Trophoblast cell (in vitro differentiated cells and primary cell): ENCODE measurements at regions not wholly inside any gene's neighbourhood (a gene's known extent, or its start where the extent isn't known, plus 50 kb on each side); places are given as distances from the start of the nearest gene placed in this dataset.

Source experiments
- DNase-seq, 2 donors: peaks; one replicate each; pipeline ENCODE4 v3.0.0-alpha.2; 2016
- H2AFZ ChIP-seq: 2 replicates; pipeline ENCODE4 v1.6.1; 2013; ENCODE audit warnings: low read length, moderate library complexity, mild to moderate bottlenecking; ENCODE audit not compliant: insufficient read depth, poor library complexity
- H2AK5ac ChIP-seq: 2 replicates; pipeline ENCODE4 v1.6.1; 2013; ENCODE audit warnings: mild to moderate bottlenecking, low read length
- H2BK120ac ChIP-seq: 2 replicates; pipeline ENCODE4 v1.6.1; 2013; ENCODE audit warnings: low read length, mild to moderate bottlenecking, moderate library complexity; ENCODE audit not compliant: insufficient read depth, poor library complexity
- H2BK12ac ChIP-seq: 2 replicates; pipeline ENCODE4 v1.6.1; 2013; ENCODE audit warnings: mild to moderate bottlenecking, low read length, moderate library complexity
- H2BK5ac ChIP-seq: 2 replicates; pipeline ENCODE4 v1.6.1; 2013; ENCODE audit warnings: low read length, low read depth, moderate library complexity, mild to moderate bottlenecking; ENCODE audit not compliant: poor library complexity
- H3K14ac ChIP-seq: 2 replicates; pipeline ENCODE4 v1.6.1; 2013; ENCODE audit warnings: mild to moderate bottlenecking, low read length
- H3K18ac ChIP-seq: 2 replicates; pipeline ENCODE4 v1.6.1; 2013; ENCODE audit warnings: mild to moderate bottlenecking, low read length
- H3K23ac ChIP-seq: 2 replicates; pipeline ENCODE4 v1.6.1; 2013; ENCODE audit warnings: low read length
- H3K27ac ChIP-seq: 2 replicates; pipeline ENCODE4 v1.5.1; 2013; ENCODE audit warnings: low read depth, mild to moderate bottlenecking, inconsistent platforms, low read length, moderate library complexity
- H3K27me3 ChIP-seq: 2 replicates; pipeline ENCODE4 v1.6.1; 2013; ENCODE audit warnings: inconsistent platforms, mild to moderate bottlenecking, low read length, moderate library complexity; ENCODE audit not compliant: insufficient read depth
- H3K36me3 ChIP-seq, 2 experiments: 1 replicate in 1 of 2; 2 replicates in 1 of 2; pipeline ENCODE4 v1.6.1; 2013; ENCODE audit warnings: low read length in 2 of 2, mild to moderate bottlenecking in 2 of 2, moderate library complexity in 1 of 2; ENCODE audit not compliant: insufficient read depth in 2 of 2, control insufficient read depth in 1 of 2
- H3K4ac ChIP-seq: 2 replicates; pipeline ENCODE4 v1.6.1; 2013; ENCODE audit warnings: low read depth, mild to moderate bottlenecking, low read length, moderate library complexity
- H3K4me1 ChIP-seq, 2 experiments: 1 replicate in 1 of 2; 2 replicates in 1 of 2; pipeline ENCODE4 v1.6.1; 2013; ENCODE audit warnings: low read length in 2 of 2, mild to moderate bottlenecking in 2 of 2, moderate library complexity in 1 of 2; ENCODE audit not compliant: insufficient read depth in 2 of 2, control insufficient read depth in 1 of 2
- H3K4me2 ChIP-seq: 2 replicates; pipeline ENCODE4 v1.6.1; 2013; ENCODE audit warnings: inconsistent platforms, mild to moderate bottlenecking, low read length, moderate library complexity
- H3K4me3 ChIP-seq: 2 replicates; pipeline ENCODE4 v1.5.1; 2013; ENCODE audit warnings: mild to moderate bottlenecking, low read depth, low read length, inconsistent platforms
- H3K79me1 ChIP-seq: one replicate; pipeline ENCODE4 v1.6.1; 2013; ENCODE audit warnings: low read length
- H3K79me2 ChIP-seq: 2 replicates; pipeline ENCODE4 v1.6.1; 2013; ENCODE audit warnings: low read length, mild to moderate bottlenecking; ENCODE audit not compliant: control insufficient read depth, insufficient read depth, poor library complexity
- H3K9ac ChIP-seq: 2 replicates; pipeline ENCODE4 v1.6.1; 2013; ENCODE audit warnings: mild to moderate bottlenecking, low read length
- H3K9me3 ChIP-seq: 2 replicates; pipeline ENCODE4 v1.6.1; 2013; ENCODE audit warnings: low read depth, mild to moderate bottlenecking, control low read depth, inconsistent platforms, low read length; ENCODE audit not compliant: insufficient read depth
- H4K12ac ChIP-seq: 2 replicates; pipeline ENCODE4 v1.6.1; 2013; ENCODE audit warnings: low read depth, mild to moderate bottlenecking, low read length, moderate library complexity
- H4K8ac ChIP-seq: 2 replicates; pipeline ENCODE4 v1.6.1; 2013; ENCODE audit warnings: low read depth, mild to moderate bottlenecking, low read length, moderate library complexity
- H4K91ac ChIP-seq: one replicate; pipeline ENCODE4 v1.6.1; 2013; ENCODE audit warnings: low read depth, mild to moderate bottlenecking, low read length, moderate library complexity
- WGBS: extraction: QIAGEN DNeasy Blood & Tissue Kit; methylation state at CpG from one replicate; pipeline ENCODE4 v1.1.7; 2013; ENCODE audit warnings: missing lambda C conversion rate; ENCODE audit not compliant: insufficient read length, insufficient coverage; ENCODE audit errors: extremely low coverage; 5-methylcytosine and 5-hydroxymethylcytosine counted together

- H3K23ac ChIP-seq, result no peak overlapping the region
- H2BK5ac ChIP-seq, result no peak overlapping the region
- no peak overlapping the region for H4K8ac ChIP-seq
- H3K27ac ChIP-seq, result no peak overlapping the region
- no peak overlapping the region for H4K12ac ChIP-seq
- H2BK12ac ChIP-seq, result peak overlapping the region; percentile 21
- no peaks in the 10 kb centered on the region for H3K9me3 ChIP-seq
- peaks cover 15% of the 10 kb centered on the region for H3K79me1 ChIP-seq
- no peak overlapping the region for H3K4me3 ChIP-seq
- H3K36me3 ChIP-seq, result no peaks in the 10 kb centered on the region
- H2BK120ac ChIP-seq, result no peak overlapping the region
- no peak overlapping the region for H3K18ac ChIP-seq
- H3K79me2 ChIP-seq, result no peaks in the 10 kb centered on the region
- no peak overlapping the region for H3K14ac ChIP-seq
- no peak overlapping the region for H2AK5ac ChIP-seq
- H3K27me3 ChIP-seq, result no peaks in the 10 kb centered on the region
- H3K9ac ChIP-seq, result no peak overlapping the region
- WGBS, result no CpG with 5 or more reads among the region's 3 CpGs
- peaks cover 4 to 15% of the 10 kb centered on the region in 2 experiments for H3K4me1 ChIP-seq
- H3K4me2 ChIP-seq, result no peak overlapping the region
- no peak overlapping the region for H4K91ac ChIP-seq
- no peak for DNase-seq
- no peak overlapping the region for H3K4ac ChIP-seq
- H2AFZ ChIP-seq, result no peak overlapping the region
Observed at GRCh38 chr4:156642161-156642560, 329.4 kb downstream of the PDGFC start.

DNA sequence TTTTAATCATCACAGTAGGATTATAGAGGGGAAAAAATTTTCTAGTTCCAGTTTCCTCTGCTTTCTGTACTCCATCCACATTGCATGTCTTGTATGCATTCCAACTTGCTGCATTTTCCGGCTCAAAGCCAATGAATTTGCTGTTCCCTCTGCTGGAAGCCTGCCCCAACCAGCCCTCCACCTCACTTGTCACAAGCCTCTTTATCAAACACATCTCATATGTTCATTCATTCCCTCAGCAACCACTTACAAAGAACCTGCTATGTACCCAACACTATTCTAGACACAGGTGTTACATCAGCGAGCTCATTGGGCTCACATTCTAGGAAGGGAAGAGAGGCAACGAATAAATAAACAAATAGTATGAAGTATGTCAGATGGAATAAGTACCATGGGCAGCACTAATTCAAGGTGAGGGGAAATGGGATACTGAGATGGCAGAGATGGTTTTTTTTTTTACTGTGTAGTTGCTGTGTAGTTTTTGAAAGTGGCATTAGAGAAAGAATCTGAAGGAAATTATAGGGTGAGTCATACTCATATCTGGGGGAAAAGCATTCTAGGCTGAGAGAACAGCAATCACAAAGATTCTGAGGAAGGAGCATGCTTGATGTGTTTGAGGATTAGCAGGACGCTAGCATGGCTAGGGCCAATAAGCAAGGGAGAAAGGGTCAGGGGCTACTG, 332.5 kb downstream of the PDGFC start:
- Histone ChIP-seq H3K4me2 (no peak overlapping the region), H4K12ac (no peak overlapping the region), H3K9ac (no peak overlapping the region), H3K14ac (no peak overlapping the region), H2BK12ac (no peak overlapping the region), H3K79me1 (peaks cover 16% of the 10 kb centered on the region), H4K91ac (peak overlapping the region; percentile 26), H3K4me3 (no peak overlapping the region), H3K27ac (peak overlapping the region; percentile 62), H3K79me2 (no peaks in the 10 kb centered on the region), H3K18ac (no peak overlapping the region), H3K4ac (no peak overlapping the region), H4K8ac (no peak overlapping the region), H3K27me3 (no peaks in the 10 kb centered on the region), H2AFZ (no peak overlapping the region), H3K36me3 (no peaks in the 10 kb centered on the region), H2BK120ac (no peak overlapping the region), H3K23ac (no peak overlapping the region), H3K4me1 (peaks cover 4 to 15% of the 10 kb centered on the region in 2 experiments), H3K9me3 (no peaks in the 10 kb centered on the region), H2AK5ac (no peak overlapping the region), H2BK5ac (no peak overlapping the region)
- WGBS, result no CpG with 5 or more reads among the region's 4 CpGs
- DNase-seq, result peak in 1 of 2 donors; percentile 15

DNA sequence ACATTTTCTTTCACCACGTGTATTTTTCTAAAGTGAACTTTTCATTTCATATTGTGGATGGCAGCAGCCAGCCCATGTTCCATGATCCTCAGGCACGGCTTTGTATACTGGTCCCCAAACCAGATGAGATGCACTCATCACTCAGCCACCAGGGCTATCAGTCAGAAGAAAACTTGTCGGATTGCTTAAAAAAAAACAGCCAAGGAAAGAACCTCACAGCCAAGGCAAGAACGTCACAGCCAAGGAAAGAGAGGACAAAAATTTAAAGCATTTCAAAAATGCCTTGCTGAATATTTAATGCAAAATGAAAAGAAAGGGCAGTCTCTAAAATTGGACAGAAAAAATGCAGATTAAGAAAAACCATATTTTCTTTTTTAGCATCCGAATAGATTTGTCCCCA, 333.3 kb downstream of the PDGFC start:
- H3K23ac ChIP-seq, result no peak overlapping the region
- no CpG with 5 or more reads among the region's 5 CpGs for WGBS
- no peak overlapping the region for H2AFZ ChIP-seq

GRCh38 chr4:156636381-156636780, 335.2 kb downstream of the PDGFC start:
- Histone ChIP-seq H2BK12ac (no peak overlapping the region), H4K91ac (no peak overlapping the region), H3K27ac (peak overlapping the region; percentile 4), H3K9ac (no peak overlapping the region), H3K4me3 (no peak overlapping the region), H2AK5ac (no peak overlapping the region), H3K14ac (no peak overlapping the region), H3K23ac (no peak overlapping the region), H4K12ac (no peak overlapping the region), H3K79me1 (peaks cover 15% of the 10 kb centered on the region), H2AFZ (no peak overlapping the region), H3K36me3 (no peaks in the 10 kb centered on the region), H2BK120ac (peak overlapping the region; percentile 43), H4K8ac (no peak overlapping the region), H3K79me2 (no peaks in the 10 kb centered on the region), H3K4me1 (peaks cover 4 to 14% of the 10 kb centered on the region in 2 experiments), H3K9me3 (no peaks in the 10 kb centered on the region), H3K4me2 (no peak overlapping the region), H3K18ac (no peak overlapping the region), H2BK5ac (peak overlapping the region; percentile 49), H3K4ac (no peak overlapping the region), H3K27me3 (no peaks in the 10 kb centered on the region)
- DNase-seq, result no peak
- no CpG with 5 or more reads among the region's 4 CpGs for WGBS

More for the DNA sequence above, 333.3 kb downstream of the PDGFC start:
- Histone ChIP-seq H3K4me1 (peaks cover 4 to 17% of the 10 kb centered on the region in 2 experiments), H3K79me1 (peaks cover 18% of the 10 kb centered on the region), H4K12ac (no peak overlapping the region), H2BK12ac (no peak overlapping the region), H3K27ac (peak overlapping the region; percentile 21), H3K27me3 (no peaks in the 10 kb centered on the region), H3K18ac (no peak overlapping the region), H3K79me2 (no peaks in the 10 kb centered on the region), H3K14ac (no peak overlapping the region), H2AK5ac (no peak overlapping the region), H3K9me3 (no peaks in the 10 kb centered on the region), H4K91ac (peak overlapping the region; percentile 28), H2BK5ac (peak overlapping the region; percentile 79), H3K9ac (no peak overlapping the region), H3K4ac (no peak overlapping the region), H3K4me2 (no peak overlapping the region), H3K36me3 (no peaks in the 10 kb centered on the region), H3K4me3 (no peak overlapping the region), H4K8ac (no peak overlapping the region), H2BK120ac (peak overlapping the region; percentile 53)
- peak in 1 of 2 donors; percentile 44 for DNase-seq
